ENCODE measurements at regions not wholly inside any gene's neighbourhood (a gene's known extent, or its start where the extent isn't known, plus 50 kb on each side); places are given as distances from the start of the nearest gene placed in this dataset.

GRCh38 chr4:14049946-14050345 is 422.4 kb upstream of the BOD1L1 start:
- H3K27me3 Mint-ChIP-seq (ENCODE audit: low read depth, poor library complexity), result peaks cover 3% of the 10 kb centered on the region
- no peaks in the 10 kb centered on the region for H3K36me3 Mint-ChIP-seq (ENCODE audit: low read depth)
- no peak for DNase-seq
- peaks cover 9% of the 10 kb centered on the region for H3K9me3 Mint-ChIP-seq
- no peak overlapping the region for H3K4me3 Mint-ChIP-seq
- no peak overlapping the region for H3K27ac Mint-ChIP-seq
- TF ChIP-seq CTCF (IDR thresholded peaks at IDR 0.05), result no peak
- H3K4me1 Mint-ChIP-seq, result peaks cover 12% of the 10 kb centered on the region

GRCh38 chr4:14053291-14053690 is 425.8 kb upstream of the BOD1L1 start:
- H3K9me3 Mint-ChIP-seq, result peaks cover 9% of the 10 kb centered on the region
- no peak overlapping the region for H3K4me3 Mint-ChIP-seq
- H3K27ac Mint-ChIP-seq, result peak overlapping the region; percentile 24
- H3K4me1 Mint-ChIP-seq, result peaks cover 12% of the 10 kb centered on the region
- H3K27me3 Mint-ChIP-seq (ENCODE audit: low read depth, poor library complexity), result peaks cover 3% of the 10 kb centered on the region
- H3K36me3 Mint-ChIP-seq (ENCODE audit: low read depth), result no peaks in the 10 kb centered on the region
- TF ChIP-seq CTCF (IDR thresholded peaks at IDR 0.05), result no peak
- DNase-seq, result no peak

- Mint-ChIP-seq H3K36me3 (ENCODE audit: low read depth) (no peaks in the 10 kb centered on the region), H3K4me3 (no peak overlapping the region), H3K9me3 (peaks cover 9% of the 10 kb centered on the region), H3K4me1 (peaks cover 12% of the 10 kb centered on the region), H3K27ac (no peak overlapping the region), H3K27me3 (ENCODE audit: low read depth, poor library complexity) (peaks cover 3% of the 10 kb centered on the region)
- TF ChIP-seq CTCF (IDR thresholded peaks at IDR 0.05), result no peak
- DNase-seq, result no peak
These were observed 426.9 kb upstream of the BOD1L1 start for GRCh38 chr4:14054391-14054790.

GRCh38 chr4:14059006-14059405 is 431.5 kb upstream of the BOD1L1 start:
- Mint-ChIP-seq H3K27me3 (ENCODE audit: low read depth, poor library complexity) (no peaks in the 10 kb centered on the region), H3K4me3 (no peak overlapping the region), H3K9me3 (no peaks in the 10 kb centered on the region), H3K4me1 (peaks cover under 1% of the 10 kb centered on the region), H3K27ac (no peak overlapping the region), H3K36me3 (ENCODE audit: low read depth) (no peaks in the 10 kb centered on the region)
- no peak for TF ChIP-seq CTCF (IDR thresholded peaks at IDR 0.05)
- no peak for DNase-seq

- no peak overlapping the region for H3K27ac Mint-ChIP-seq
- TF ChIP-seq CTCF (IDR thresholded peaks at IDR 0.05), result no peak
- no peaks in the 10 kb centered on the region for H3K36me3 Mint-ChIP-seq (ENCODE audit: low read depth)
- no peaks in the 10 kb centered on the region for H3K4me1 Mint-ChIP-seq
- no peak for DNase-seq
- peaks cover 3% of the 10 kb centered on the region for H3K27me3 Mint-ChIP-seq (ENCODE audit: low read depth, poor library complexity)
- H3K4me3 Mint-ChIP-seq, result no peak overlapping the region
- no peaks in the 10 kb centered on the region for H3K9me3 Mint-ChIP-seq
These were observed 437.5 kb upstream of the BOD1L1 start for GRCh38 chr4:14064984-14065383.

- TF ChIP-seq CTCF (IDR thresholded peaks at IDR 0.05), result no peak
- Mint-ChIP-seq H3K4me3 (no peak overlapping the region), H3K27me3 (ENCODE audit: low read depth, poor library complexity) (peaks cover 3% of the 10 kb centered on the region), H3K27ac (no peak overlapping the region), H3K4me1 (no peaks in the 10 kb centered on the region), H3K36me3 (ENCODE audit: low read depth) (no peaks in the 10 kb centered on the region), H3K9me3 (no peaks in the 10 kb centered on the region)
- DNase-seq, result no peak
These were observed 437.9 kb upstream of the BOD1L1 start for GRCh38 chr4:14065406-14065805.
